Prostate gland (tissue), 2 donors: ENCODE measurements at regions not wholly inside any gene's neighbourhood (a gene's known extent, or its start where the extent isn't known, plus 50 kb on each side); places are given as distances from the start of the nearest gene placed in this dataset.
A peak's percentile ranks its signal among the peaks of the same experiment; 100 is the strongest.

ENCODE experiments used
- DNase-seq: peaks from one replicate; pipeline ENCODE4 v3.0.0-alpha.2; 2019; ENCODE audit warnings: low spot score
- H3K27ac ChIP-seq, 2 donors: fragments of 200-600 bp; sonication (generic); 2 replicates each; pipeline ENCODE4 v1.5.1; 2017 to 2019
- H3K27me3 ChIP-seq: fragments of 200-600 bp; sonication (generic); replicated peaks from 2 replicates; pipeline ENCODE4 v1.5.1; 2019; ENCODE audit not compliant: insufficient read depth
- H3K36me3 ChIP-seq, 2 donors: fragments of 200-600 bp; sonication (generic); 1 replicate in 1 of 2; 2 replicates in 1 of 2; pipeline versions ENCODE4 v1.5.1 to v1.8.1; 2017 to 2019
- H3K4me1 ChIP-seq: fragments of 200-600 bp; sonication (generic); replicated peaks from 2 replicates; pipeline ENCODE4 v1.5.1; 2019
- H3K4me3 ChIP-seq, 2 donors: fragments of 200-600 bp; sonication (generic); 2 replicates each; pipeline ENCODE4 v1.5.1; 2017 to 2019
- H3K9me3 ChIP-seq: fragments of 200-600 bp; sonication (generic); 2 replicates; pipeline ENCODE4 v1.5.1; 2017
- CTCF ChIP-seq, 4 experiments: fragments of 200-600 bp in 2 of 4; fragments of 450-650 bp in 2 of 4; sonication (generic) in 2 of 4; IDR thresholded peaks; 1 replicate in 3 of 4; 2 replicates in 1 of 4; pipeline ENCODE4 v1.5.1; 2016 to 2019; ENCODE audit warnings: antibody characterized with exemption in 4 of 4, mild to moderate bottlenecking in 2 of 4, moderate library complexity in 2 of 4
- POLR2A ChIP-seq: fragments of 450-650 bp; IDR thresholded peaks from one replicate; pipeline ENCODE4 v1.6.1; 2016; ENCODE audit warnings: antibody characterized with exemption, mild to moderate bottlenecking
- POLR2AphosphoS5 ChIP-seq: sonication (generic); formaldehyde crosslinking; IDR thresholded peaks from one replicate; pipeline ENCODE4 v1.6.1; 2017; ENCODE audit warnings: antibody characterized with exemption
- WGBS: methylation state at CpG from one replicate; pipeline ENCODE4 v1.1.5; 2018; 5-methylcytosine and 5-hydroxymethylcytosine counted together
- intact Hi-C: fragments of 100-400 bp; cut with DNase I; formaldehyde crosslinking; loops from one replicate; pipeline ENCODE4 v1.14.2; 2022

- no peaks in the 10 kb centered on the region for H3K36me3 ChIP-seq
- peak overlapping the region; percentile 53 to 66 for H3K27ac ChIP-seq
- no peak for DNase-seq
- H3K9me3 ChIP-seq, result no peaks in the 10 kb centered on the region
- intact Hi-C loops, result no loop called here
- no peaks in the 10 kb centered on the region for H3K4me1 ChIP-seq
- H3K4me3 ChIP-seq, result no peak overlapping the region
- H3K27me3 ChIP-seq, result no peaks in the 10 kb centered on the region
- WGBS, result 55% methylated on average over 7 of the region's 7 CpGs
- TF ChIP-seq CTCF (IDR thresholded peaks at IDR 0.05), result no peak
- no peak for TF ChIP-seq POLR2A
- TF ChIP-seq POLR2AphosphoS5, result peak; percentile 25
These were observed 296.8 kb upstream of the ZMIZ1 start for GRCh38 chr10:78771808-78772455.

- intact Hi-C loops, result no loop called here
- 90% methylated on average over 8 of the region's 8 CpGs for WGBS
These were observed 296.3 kb upstream of the ZMIZ1 start for GRCh38 chr10:78772486-78772885.

GRCh38 chr10:78772986-78773530, 295.7 kb upstream of the ZMIZ1 start:
- 92% methylated on average over 12 of the region's 12 CpGs for WGBS
- DNase-seq, result no peak
- H3K4me1 ChIP-seq, result peaks cover 11% of the 10 kb centered on the region
- H3K27ac ChIP-seq, result no peak overlapping the region
- H3K9me3 ChIP-seq, result no peaks in the 10 kb centered on the region
- no peak overlapping the region for H3K4me3 ChIP-seq
- H3K27me3 ChIP-seq, result no peaks in the 10 kb centered on the region
- H3K36me3 ChIP-seq, result no peaks in the 10 kb centered on the region
- TF ChIP-seq CTCF (IDR thresholded peaks at IDR 0.05), result no peak
- TF ChIP-seq POLR2A, result no peak
- no peak for TF ChIP-seq POLR2AphosphoS5
- intact Hi-C loops, result no loop called here

More at GRCh38 chr10:78772486-78772885, 296.3 kb upstream of the ZMIZ1 start:
- H3K9me3 ChIP-seq, result no peaks in the 10 kb centered on the region
- H3K36me3 ChIP-seq, result no peaks in the 10 kb centered on the region
- no peaks in the 10 kb centered on the region for H3K27me3 ChIP-seq
- peaks cover 5% of the 10 kb centered on the region for H3K4me1 ChIP-seq
- peak overlapping the region; percentile 53 to 66 for H3K27ac ChIP-seq
- no peak for DNase-seq
- no peak for TF ChIP-seq POLR2AphosphoS5
- no peak for TF ChIP-seq POLR2A
- no peak for TF ChIP-seq CTCF (IDR thresholded peaks at IDR 0.05)
- H3K4me3 ChIP-seq, result no peak overlapping the region

GRCh38 chr10:78774614-78774998, 294.2 kb upstream of the ZMIZ1 start:
- peaks cover 11% of the 10 kb centered on the region for H3K4me1 ChIP-seq
- intact Hi-C loops, result no loop called here
- H3K4me3 ChIP-seq, result no peak overlapping the region
- 78% methylated on average over 6 of the region's 6 CpGs for WGBS
- no peaks in the 10 kb centered on the region for H3K9me3 ChIP-seq
- no peaks in the 10 kb centered on the region for H3K27me3 ChIP-seq
- no peaks in the 10 kb centered on the region for H3K36me3 ChIP-seq
- TF ChIP-seq CTCF (IDR thresholded peaks at IDR 0.05), result no peak
- TF ChIP-seq POLR2A, result no peak
- no peak for TF ChIP-seq POLR2AphosphoS5
- peak overlapping the region; percentile 36 to 65 for H3K27ac ChIP-seq
- no peak for DNase-seq
